ENCODE measurements at regions not wholly inside any gene's neighbourhood (a gene's known extent, or its start where the extent isn't known, plus 50 kb on each side); places are given as distances from the start of the nearest gene placed in this dataset.

DNA sequence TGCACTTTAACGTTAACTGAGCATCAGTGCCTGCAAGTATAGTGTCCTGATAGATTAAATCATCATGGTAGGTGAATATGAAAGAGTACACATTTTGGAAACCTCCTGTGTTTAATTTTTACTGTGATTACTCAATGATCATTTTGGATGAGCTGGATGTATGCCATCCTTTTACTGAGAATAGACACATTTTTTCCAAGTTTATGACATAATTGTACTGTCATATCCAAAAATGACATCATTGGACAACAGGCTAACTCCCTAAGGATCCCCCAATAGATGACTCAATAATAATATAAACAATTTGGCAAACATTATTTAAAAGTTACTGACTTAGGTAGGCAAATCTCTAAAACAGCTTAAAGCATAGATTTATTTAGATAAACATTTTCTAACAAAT, 410.8 kb upstream of the REG3G start:
- H3K4ac ChIP-seq (ENCODE audit: low read depth, low read length), result no peak overlapping the region
- in situ Hi-C loops (cut with MboI; ENCODE audit: low sequenced_read_pairs) (no loop called here), dilution Hi-C loops (cut with HindIII; ENCODE audit: low sequenced_read_pairs, unreplicated experiment) (no loop called here), intact Hi-C loops (cut with micrococcal nuclease) (no loop called here)
- no TSS peak for BruUV-seq (replicated peaks)
- H3K9me1 ChIP-seq (ENCODE audit: insufficient read depth, low read length), result no peaks in the 10 kb centered on the region
- H2BK15ac ChIP-seq (ENCODE audit: low read depth, low read length), result no peak overlapping the region
- H3K14ac ChIP-seq (replicated peaks; ENCODE audit: low read depth, low read length), result no peak overlapping the region
- no peak overlapping the region for H2BK120ac ChIP-seq (ENCODE audit: low read depth, low read length)
- no peaks in the 10 kb centered on the region for H4K20me1 ChIP-seq (ENCODE audit: insufficient read depth, low read length)
- no peak for DNase-seq
- ATAC-seq (ENCODE audit: low read depth), result no peak
- H3K18ac ChIP-seq (ENCODE audit: low read depth, low read length), result no peak overlapping the region
- H3K27ac ChIP-seq (ENCODE audit: insufficient read depth, low read length), result no peak overlapping the region
- no peak overlapping the region for H3K9ac ChIP-seq (ENCODE audit: low read depth, low read length)
- H3K4me3 ChIP-seq (ENCODE audit: insufficient read depth, low read depth, low read length), result no peak overlapping the region
- H2AK9ac ChIP-seq (replicated peaks; ENCODE audit: low read depth, low read length, poor library complexity), result no peak overlapping the region
- no peak overlapping the region for H3K4me2 ChIP-seq (ENCODE audit: low read depth, low read length)
- no peak overlapping the region for H4K5ac ChIP-seq (ENCODE audit: low read depth, low read length)
- POLR2A ChIA-PET (ENCODE audit: unreplicated experiment), result no interaction called here
- no peaks in the 10 kb centered on the region for H3K4me1 ChIP-seq (ENCODE audit: control insufficient read depth, insufficient read depth, low read length)
- no peak overlapping the region for H2BK20ac ChIP-seq (ENCODE audit: low read depth, low read length)
- TF ChIP-seq FOS (IDR thresholded peaks at IDR 0.05; ENCODE audit: low read depth, low read length) (no peak), SMC3 (IDR thresholded peaks at IDR 0.05; ENCODE audit: low read depth, low read length) (no peak), RCOR1 (IDR thresholded peaks at IDR 0.05; ENCODE audit: insufficient replicate concordance, low read length) (no peak), CHD1 (IDR thresholded peaks at IDR 0.05; ENCODE audit: low read depth, low read length) (no peak), ELK1 (IDR thresholded peaks at IDR 0.05; ENCODE audit: borderline replicate concordance, low read depth, low read length) (no peak), BHLHE40 (IDR thresholded peaks at IDR 0.05; ENCODE audit: low read depth, low read length) (no peak)
- no peak overlapping the region for H2AK5ac ChIP-seq (ENCODE audit: low read depth, low read length)
- H2AFZ ChIP-seq (replicated peaks; ENCODE audit: low read length, poor library complexity), result no peak overlapping the region
- H3K27me3 ChIP-seq (ENCODE audit: control insufficient read depth, insufficient read depth, low read length), result no peaks in the 10 kb centered on the region
- no peaks in the 10 kb centered on the region for H3K79me1 ChIP-seq (ENCODE audit: low read depth in 1 of 2, low read length in 2 of 2)
- CTCF ChIA-PET, result no interaction called here
- no peak overlapping the region for H4K8ac ChIP-seq (ENCODE audit: low read depth in 2 of 2, low read length in 2 of 2)
- H3K36me3 ChIP-seq (ENCODE audit: control insufficient read depth, insufficient read depth, low read length), result no peaks in the 10 kb centered on the region
- H4K91ac ChIP-seq (ENCODE audit: insufficient read depth, low read depth, low read length), result no peak overlapping the region
- WGBS, 2 experiments (ENCODE audit: extremely low coverage in 2 of 2, insufficient read length in 1 of 2), result no CpG with 5 or more reads among the region's 1 CpG
- no peak overlapping the region for H2BK5ac ChIP-seq (ENCODE audit: low read depth, low read length, poor library complexity, severe bottlenecking)
- H3K9me3 ChIP-seq (ENCODE audit: control insufficient read depth, insufficient read depth, low read length), result no peaks in the 10 kb centered on the region
- no peak overlapping the region for H3K23ac ChIP-seq (ENCODE audit: low read depth, low read length)
- H3K56ac ChIP-seq (ENCODE audit: extremely low read depth, insufficient read depth, low read length), result no peak overlapping the region

All from IMR-90 (cell line).